ENCODE measurements at regions not wholly inside any gene's neighbourhood (a gene's known extent, or its start where the extent isn't known, plus 50 kb on each side); places are given as distances from the start of the nearest gene placed in this dataset.

- in situ Hi-C loops (cut with HindIII; ENCODE audit: low sequenced_read_pairs): no loop called here
These were observed 331.6 kb upstream of the NR2F2 start for GRCh38 chr15:95998935-95999334.

- in situ Hi-C loops (cut with HindIII; ENCODE audit: low sequenced_read_pairs): no loop called here
These were observed 327.3 kb upstream of the NR2F2 start for GRCh38 chr15:96002890-96003859.

GRCh38 chr15:96005906-96006305 is 324.6 kb upstream of the NR2F2 start:
- in situ Hi-C loops (cut with HindIII; ENCODE audit: low sequenced_read_pairs): no loop called here

- in situ Hi-C loops (cut with HindIII; ENCODE audit: low sequenced_read_pairs): no loop called here
These were observed 319.4 kb upstream of the NR2F2 start for GRCh38 chr15:96011136-96011535.

- in situ Hi-C loops (cut with HindIII; ENCODE audit: low sequenced_read_pairs): no loop called here
These were observed 315.6 kb upstream of the NR2F2 start for GRCh38 chr15:96014939-96015338.

- in situ Hi-C loops (cut with HindIII; ENCODE audit: low sequenced_read_pairs): no loop called here
These were observed 311.4 kb upstream of the NR2F2 start for GRCh38 chr15:96019114-96019513.

GRCh38 chr15:96020133-96020532 is 310.4 kb upstream of the NR2F2 start:
- in situ Hi-C loops (cut with HindIII; ENCODE audit: low sequenced_read_pairs): no loop called here

GRCh38 chr15:96020797-96021196 is 309.7 kb upstream of the NR2F2 start:
- in situ Hi-C loops (cut with HindIII; ENCODE audit: low sequenced_read_pairs): no loop called here

GRCh38 chr15:96023081-96023480 is 307.4 kb upstream of the NR2F2 start:
- in situ Hi-C loops (cut with HindIII; ENCODE audit: low sequenced_read_pairs): no loop called here

GRCh38 chr15:96027501-96027900 is 303.0 kb upstream of the NR2F2 start:
- in situ Hi-C loops (cut with HindIII; ENCODE audit: low sequenced_read_pairs): no loop called here

- in situ Hi-C loops (cut with HindIII; ENCODE audit: low sequenced_read_pairs): no loop called here
These were observed 301.9 kb upstream of the NR2F2 start for GRCh38 chr15:96028620-96029019.

- in situ Hi-C loops (cut with HindIII; ENCODE audit: low sequenced_read_pairs): no loop called here
These were observed 301.3 kb upstream of the NR2F2 start for GRCh38 chr15:96029172-96029571.

GRCh38 chr15:96031426-96032110 is 298.9 kb upstream of the NR2F2 start:
- in situ Hi-C loops (cut with HindIII; ENCODE audit: low sequenced_read_pairs): no loop called here

- in situ Hi-C loops (cut with HindIII; ENCODE audit: low sequenced_read_pairs): no loop called here
These were observed 295.4 kb upstream of the NR2F2 start for GRCh38 chr15:96035091-96035490.

GRCh38 chr15:96035635-96036034 is 294.9 kb upstream of the NR2F2 start:
- in situ Hi-C loops (cut with HindIII; ENCODE audit: low sequenced_read_pairs): no loop called here

GRCh38 chr15:96037584-96037983 is 292.9 kb upstream of the NR2F2 start:
- in situ Hi-C loops (cut with HindIII; ENCODE audit: low sequenced_read_pairs): no loop called here

GRCh38 chr15:96038131-96038530 is 292.4 kb upstream of the NR2F2 start:
- in situ Hi-C loops (cut with HindIII; ENCODE audit: low sequenced_read_pairs): no loop called here

- in situ Hi-C loops (cut with HindIII; ENCODE audit: low sequenced_read_pairs): no loop called here
These were observed 291.9 kb upstream of the NR2F2 start for GRCh38 chr15:96038650-96039049.

GRCh38 chr15:96041982-96042733 is 288.3 kb upstream of the NR2F2 start:
- in situ Hi-C loops (cut with HindIII; ENCODE audit: low sequenced_read_pairs): no loop called here

GRCh38 chr15:96042734-96043224 is 287.7 kb upstream of the NR2F2 start:
- in situ Hi-C loops (cut with HindIII; ENCODE audit: low sequenced_read_pairs): no loop called here

- in situ Hi-C loops (cut with HindIII; ENCODE audit: low sequenced_read_pairs): no loop called here
These were observed 286.8 kb upstream of the NR2F2 start for GRCh38 chr15:96043591-96044171.
